Pancreas (tissue), 10 donors: ENCODE measurements at regions not wholly inside any gene's neighbourhood (a gene's known extent, or its start where the extent isn't known, plus 50 kb on each side); places are given as distances from the start of the nearest gene placed in this dataset.
"Not testable (repeated sequence)": the region's sequence is repeated elsewhere in the genome, so short reads cannot be mapped to it uniquely, and the experiment has no call there.

Experiments
- ATAC-seq, 4 donors: fragments of 200-7000 bp; cut with Tn5 transposase; one replicate each; pipeline versions ENCODE4 v1.8.0 to v1.9.1; 2020; ENCODE audit warnings: mild to moderate bottlenecking in 4 of 4, moderate library complexity in 4 of 4
- DNase-seq, 6 donors: peaks; one replicate each; pipeline ENCODE4 v3.0.0-alpha.2; 2020
- FAIRE-seq: peaks from 2 replicates; lab custom pipeline; 2012; peaks lifted over from hg19 to GRCh38; lab: Jason Lieb, UNC
- H3K27ac ChIP-seq, 4 donors: fragments of 200-600 bp; sonication (generic); 1 replicate in 3 of 4; 2 replicates in 1 of 4; pipeline versions ENCODE4 v1.5.0 to v1.8.0; 2020
- H3K27me3 ChIP-seq, 4 donors: fragments of 200-600 bp; one replicate each; pipeline ENCODE4 v1.8.0; 2021
- H3K36me3 ChIP-seq, 3 donors: fragments of 200-600 bp; sonication (generic) in 1 of 3; one replicate each; pipeline versions ENCODE4 v1.5.0 to v1.8.0; 2020 to 2021
- H3K4me1 ChIP-seq, 3 donors: fragments of 200-600 bp; one replicate each; pipeline ENCODE4 v1.8.0; 2021
- H3K4me3 ChIP-seq, 4 donors: fragments of 200-600 bp; sonication (generic) in 2 of 4; one replicate each; pipeline versions ENCODE4 v1.5.0 to v1.8.0; 2020 to 2021
- H3K9me3 ChIP-seq, 4 donors: fragments of 200-600 bp; one replicate each; pipeline ENCODE4 v1.8.0; 2021
- WGBS, 2 donors: extraction: QIAGEN DNeasy Blood & Tissue Kit; methylation state at CpG; one replicate each; pipeline ENCODE4 v1.1.7; 2013; 5-methylcytosine and 5-hydroxymethylcytosine counted together
- intact Hi-C, 3 donors: fragments of 100-400 bp; cut with DNase I; formaldehyde crosslinking; loops; one replicate each; pipeline versions ENCODE4 v1.11.1 to v1.14.2; 2022
- TF ChIP-seq, protein P1 (sequence below), 4 donors: fragments of 200-600 bp; sonication (generic) in 3 of 4; IDR thresholded peaks; one replicate each; pipeline versions ENCODE4 v1.5.0 to v1.8.0; 2021; ENCODE audit warnings: antibody characterized with exemption in 4 of 4
- donor health status: healthy with polysubstance abuse.
- donor health status: DM: no; HTN: no; CAD: no; lungs with moderate emphysema.
- donor health status: DM: no; HTN: no; CAD: no.
- donor health status: control.
- donor health status: control.
- donor health status: Bipolar disorder and iron deficiency.
- donor health status: DM: yes; HTN: yes; CAD: no.
- donor health status: DM: no; HTN: no; CAD: no.
- donor health status: DM: no; HTN: no; CAD: no.
- donor health status: DM: yes; HTN: yes; CAD: no.

DNA sequence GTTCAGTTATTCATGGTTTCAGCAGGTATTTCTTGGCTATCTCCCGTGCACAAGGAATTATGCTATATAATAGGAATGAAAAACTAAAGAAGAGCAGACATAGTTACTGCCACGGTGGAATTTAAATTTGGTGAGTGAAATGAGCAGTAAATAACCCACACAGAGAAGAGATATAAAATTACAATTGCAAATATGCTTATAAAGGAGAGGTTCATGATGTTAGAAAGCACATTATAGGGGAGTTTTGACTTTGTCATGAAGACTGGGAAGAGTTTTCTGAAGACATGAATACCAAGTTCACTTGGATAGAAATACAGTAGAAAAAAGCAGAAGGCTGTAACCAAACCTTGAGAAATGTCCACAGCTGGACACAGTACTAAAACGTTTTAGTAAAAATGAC is 712.0 kb upstream of the AADAT start:
- no peak for ATAC-seq
- no peak overlapping the region for H3K4me3 ChIP-seq
- H3K27ac ChIP-seq, result no peak overlapping the region
- no peak for DNase-seq
- no peaks in the 10 kb centered on the region for H3K36me3 ChIP-seq
- intact Hi-C loops, result no loop called here
- no peak for FAIRE-seq
- H3K27me3 ChIP-seq, result no peaks in the 10 kb centered on the region
- H3K4me1 ChIP-seq, result no peaks in the 10 kb centered on the region
- WGBS, 2 donors, result 38 to 40% methylated on average over 3 of the region's 3 CpGs
- no peaks in the 10 kb centered on the region for H3K9me3 ChIP-seq
- TF ChIP-seq, protein P1, sequence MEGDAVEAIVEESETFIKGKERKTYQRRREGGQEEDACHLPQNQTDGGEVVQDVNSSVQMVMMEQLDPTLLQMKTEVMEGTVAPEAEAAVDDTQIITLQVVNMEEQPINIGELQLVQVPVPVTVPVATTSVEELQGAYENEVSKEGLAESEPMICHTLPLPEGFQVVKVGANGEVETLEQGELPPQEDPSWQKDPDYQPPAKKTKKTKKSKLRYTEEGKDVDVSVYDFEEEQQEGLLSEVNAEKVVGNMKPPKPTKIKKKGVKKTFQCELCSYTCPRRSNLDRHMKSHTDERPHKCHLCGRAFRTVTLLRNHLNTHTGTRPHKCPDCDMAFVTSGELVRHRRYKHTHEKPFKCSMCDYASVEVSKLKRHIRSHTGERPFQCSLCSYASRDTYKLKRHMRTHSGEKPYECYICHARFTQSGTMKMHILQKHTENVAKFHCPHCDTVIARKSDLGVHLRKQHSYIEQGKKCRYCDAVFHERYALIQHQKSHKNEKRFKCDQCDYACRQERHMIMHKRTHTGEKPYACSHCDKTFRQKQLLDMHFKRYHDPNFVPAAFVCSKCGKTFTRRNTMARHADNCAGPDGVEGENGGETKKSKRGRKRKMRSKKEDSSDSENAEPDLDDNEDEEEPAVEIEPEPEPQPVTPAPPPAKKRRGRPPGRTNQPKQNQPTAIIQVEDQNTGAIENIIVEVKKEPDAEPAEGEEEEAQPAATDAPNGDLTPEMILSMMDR (IDR thresholded peaks at IDR 0.05), result no peak

DNA sequence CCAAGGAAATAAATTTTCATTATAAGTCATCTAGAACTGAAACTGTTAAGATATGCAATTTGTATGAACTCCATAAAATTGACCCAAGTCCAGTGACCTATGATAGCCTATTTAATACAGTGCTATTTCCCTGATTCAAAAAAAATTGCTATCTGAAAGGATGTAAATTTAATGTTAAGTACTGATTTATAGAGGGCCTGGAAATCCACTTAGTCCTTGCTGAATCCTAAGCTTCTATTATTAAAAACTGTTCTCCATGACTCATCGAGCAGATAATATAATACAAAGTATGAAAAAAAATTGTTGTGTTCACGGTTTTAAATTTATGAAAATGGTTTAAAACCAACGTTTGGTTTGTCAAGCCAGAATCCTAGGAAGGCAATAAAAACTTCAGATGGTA is 704.8 kb upstream of the AADAT start:
- FAIRE-seq, result no peak

DNA sequence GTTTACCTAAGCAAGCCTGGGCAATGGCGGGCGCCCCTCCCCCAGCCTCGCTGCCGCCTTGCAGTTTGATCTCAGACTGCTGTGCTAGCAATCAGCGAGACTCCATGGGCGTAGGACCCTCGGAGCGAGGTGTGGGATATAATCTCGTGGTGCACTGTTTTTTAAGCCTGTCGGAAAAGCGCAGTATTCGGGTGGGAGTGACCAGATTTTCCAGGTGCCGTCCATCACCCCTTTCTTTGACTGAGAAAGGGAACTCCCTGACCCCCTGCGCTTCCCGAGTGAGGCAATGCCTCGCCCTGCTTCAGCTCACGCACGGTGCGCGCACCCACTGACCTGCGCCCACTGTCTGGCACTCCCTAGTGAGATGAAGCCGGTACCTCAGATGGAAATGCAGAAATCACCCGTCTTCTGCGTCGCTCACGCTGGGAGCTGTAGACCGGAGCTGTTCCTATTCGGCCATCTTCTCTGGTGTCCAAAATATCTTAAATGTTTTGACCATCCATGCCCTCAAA is 698.8 kb upstream of the AADAT start:
- not testable (repeated sequence) for H3K27ac ChIP-seq, FAIRE-seq
- WGBS, 2 donors, result 84 to 91% methylated on average over 24 to 26 of the region's 28 CpGs

More for the DNA sequence above, 704.8 kb upstream of the AADAT start:
- Histone ChIP-seq H3K9me3 (no peaks in the 10 kb centered on the region), H3K27ac (no peak overlapping the region), H3K36me3 (no peaks in the 10 kb centered on the region), H3K4me3 (no peak overlapping the region), H3K27me3 (no peaks in the 10 kb centered on the region), H3K4me1 (no peaks in the 10 kb centered on the region)
- intact Hi-C loops, result no loop called here
- no peak for DNase-seq
- no peak for ATAC-seq
- TF ChIP-seq, protein P1 (IDR thresholded peaks at IDR 0.05), result no peak
- WGBS, 2 donors, result 58 to 66% methylated on average over 3 of the region's 3 CpGs

DNA sequence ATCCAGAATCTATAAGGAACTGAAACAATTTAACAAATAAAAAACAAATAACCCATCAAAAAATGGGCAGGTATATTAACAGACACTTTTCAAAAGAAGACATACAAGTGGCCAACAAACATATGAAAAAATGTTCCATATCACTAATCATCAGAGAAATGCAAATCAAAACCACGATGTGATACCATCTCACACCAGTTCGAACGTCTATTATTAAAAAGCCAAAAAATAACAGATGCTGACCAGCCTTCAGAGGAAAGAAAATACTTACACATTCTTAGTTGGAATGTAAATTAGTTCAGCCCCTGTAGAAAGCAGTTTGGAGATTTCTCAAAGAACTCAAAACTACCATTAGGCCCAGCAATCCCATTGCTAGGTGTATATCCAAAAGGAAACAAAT is 687.9 kb upstream of the AADAT start:
- H3K9me3 ChIP-seq, result no peaks in the 10 kb centered on the region
- intact Hi-C loops, result no loop called here
- no peaks in the 10 kb centered on the region for H3K36me3 ChIP-seq
- no peaks in the 10 kb centered on the region for H3K4me1 ChIP-seq
- H3K27ac ChIP-seq, result no peak overlapping the region
- WGBS, 2 donors, result 64 to 75% methylated on average over 3 of the region's 3 CpGs
- no peaks in the 10 kb centered on the region for H3K27me3 ChIP-seq
- FAIRE-seq (no peak), DNase-seq (no peak), ATAC-seq (no peak)
- H3K4me3 ChIP-seq, result no peak overlapping the region
- TF ChIP-seq, protein P1 (IDR thresholded peaks at IDR 0.05), result no peak

More for the DNA sequence above, 698.8 kb upstream of the AADAT start:
- intact Hi-C loops, ATAC-seq, H3K4me1 ChIP-seq, H3K27me3 ChIP-seq, H3K9me3 ChIP-seq, H3K4me3 ChIP-seq, H3K36me3 ChIP-seq: not testable (repeated sequence)
- peak in 1 of 6 donors; percentile 10 for DNase-seq

DNA sequence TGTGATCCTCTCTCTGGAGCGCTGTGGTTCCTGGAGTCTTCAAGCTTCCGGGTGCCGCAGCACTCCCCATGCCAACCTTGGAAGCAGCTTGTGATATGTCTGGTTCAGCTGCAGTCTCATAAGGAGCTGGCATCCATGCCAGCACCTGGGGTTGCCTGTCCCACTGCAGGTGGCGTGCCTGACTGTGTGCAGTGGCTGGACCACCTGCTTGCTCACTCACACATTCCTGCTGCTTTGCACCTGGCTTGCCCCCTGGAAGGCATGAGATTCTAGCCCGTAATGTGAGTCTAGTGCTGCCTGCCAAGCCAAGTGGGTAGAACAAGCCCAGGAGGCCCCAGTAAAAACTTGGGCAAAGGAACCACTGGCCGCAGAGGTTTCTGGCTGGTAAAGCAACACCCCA is 687.2 kb upstream of the AADAT start:
- ATAC-seq (no peak), DNase-seq (no peak), FAIRE-seq (no peak)
- Histone ChIP-seq H3K27me3 (no peaks in the 10 kb centered on the region), H3K4me3 (no peak overlapping the region), H3K9me3 (no peaks in the 10 kb centered on the region), H3K4me1 (no peaks in the 10 kb centered on the region), H3K36me3 (no peaks in the 10 kb centered on the region), H3K27ac (no peak overlapping the region)
- intact Hi-C loops, result no loop called here
- TF ChIP-seq, protein P1 (IDR thresholded peaks at IDR 0.05), result no peak
- 81 to 93% methylated on average over 6 of the region's 6 CpGs for WGBS, 2 donors
